ENCODE measurements at regions not wholly inside any gene's neighbourhood (a gene's known extent, or its start where the extent isn't known, plus 50 kb on each side); places are given as distances from the start of the nearest gene placed in this dataset.

GRCh38 chr6:117034971-117035370, 157.9 kb downstream of the RFX6 start:
- Histone ChIP-seq H3K27ac (ENCODE audit: poor library complexity, severe bottlenecking) (no peak overlapping the region), H3K4me1 (ENCODE audit: insufficient read depth, poor library complexity, severe bottlenecking) (no peaks in the 10 kb centered on the region), H3K36me3 (ENCODE audit: low read depth) (no peaks in the 10 kb centered on the region), H3K4me3 (ENCODE audit: severe bottlenecking) (no peak overlapping the region), H3K27me3 (ENCODE audit: insufficient read depth, poor library complexity, severe bottlenecking) (no peaks in the 10 kb centered on the region), H3K9me3 (ENCODE audit: severe bottlenecking) (no peaks in the 10 kb centered on the region)
- ATAC-seq (ENCODE audit: low read depth) (no peak), DNase-seq (ENCODE audit: low spot score) (no peak)
- TF ChIP-seq, protein P1, sequence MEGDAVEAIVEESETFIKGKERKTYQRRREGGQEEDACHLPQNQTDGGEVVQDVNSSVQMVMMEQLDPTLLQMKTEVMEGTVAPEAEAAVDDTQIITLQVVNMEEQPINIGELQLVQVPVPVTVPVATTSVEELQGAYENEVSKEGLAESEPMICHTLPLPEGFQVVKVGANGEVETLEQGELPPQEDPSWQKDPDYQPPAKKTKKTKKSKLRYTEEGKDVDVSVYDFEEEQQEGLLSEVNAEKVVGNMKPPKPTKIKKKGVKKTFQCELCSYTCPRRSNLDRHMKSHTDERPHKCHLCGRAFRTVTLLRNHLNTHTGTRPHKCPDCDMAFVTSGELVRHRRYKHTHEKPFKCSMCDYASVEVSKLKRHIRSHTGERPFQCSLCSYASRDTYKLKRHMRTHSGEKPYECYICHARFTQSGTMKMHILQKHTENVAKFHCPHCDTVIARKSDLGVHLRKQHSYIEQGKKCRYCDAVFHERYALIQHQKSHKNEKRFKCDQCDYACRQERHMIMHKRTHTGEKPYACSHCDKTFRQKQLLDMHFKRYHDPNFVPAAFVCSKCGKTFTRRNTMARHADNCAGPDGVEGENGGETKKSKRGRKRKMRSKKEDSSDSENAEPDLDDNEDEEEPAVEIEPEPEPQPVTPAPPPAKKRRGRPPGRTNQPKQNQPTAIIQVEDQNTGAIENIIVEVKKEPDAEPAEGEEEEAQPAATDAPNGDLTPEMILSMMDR (IDR thresholded peaks at IDR 0.05; ENCODE audit: poor library complexity, severe bottlenecking), result no peak

- DNase-seq (ENCODE audit: low spot score) (no peak), ATAC-seq (ENCODE audit: low read depth) (no peak)
- Histone ChIP-seq H3K4me3 (ENCODE audit: severe bottlenecking) (no peak overlapping the region), H3K36me3 (ENCODE audit: low read depth) (no peaks in the 10 kb centered on the region), H3K9me3 (ENCODE audit: severe bottlenecking) (no peaks in the 10 kb centered on the region), H3K4me1 (ENCODE audit: insufficient read depth, poor library complexity, severe bottlenecking) (no peaks in the 10 kb centered on the region), H3K27ac (ENCODE audit: poor library complexity, severe bottlenecking) (no peak overlapping the region), H3K27me3 (ENCODE audit: insufficient read depth, poor library complexity, severe bottlenecking) (no peaks in the 10 kb centered on the region)
- TF ChIP-seq, protein P1 (IDR thresholded peaks at IDR 0.05; ENCODE audit: poor library complexity, severe bottlenecking), result no peak
Measured at GRCh38 chr6:117050301-117050700, 173.3 kb downstream of the RFX6 start.

GRCh38 chr6:117072134-117072533, 193.2 kb upstream of the VGLL2 start:
- Histone ChIP-seq H3K9me3 (ENCODE audit: severe bottlenecking) (no peaks in the 10 kb centered on the region), H3K27ac (ENCODE audit: poor library complexity, severe bottlenecking) (no peak overlapping the region), H3K4me3 (ENCODE audit: severe bottlenecking) (no peak overlapping the region), H3K27me3 (ENCODE audit: insufficient read depth, poor library complexity, severe bottlenecking) (no peaks in the 10 kb centered on the region), H3K4me1 (ENCODE audit: insufficient read depth, poor library complexity, severe bottlenecking) (no peaks in the 10 kb centered on the region), H3K36me3 (ENCODE audit: low read depth) (no peaks in the 10 kb centered on the region)
- TF ChIP-seq, protein P1 (IDR thresholded peaks at IDR 0.05; ENCODE audit: poor library complexity, severe bottlenecking), result no peak
- DNase-seq (ENCODE audit: low spot score) (no peak), ATAC-seq (ENCODE audit: low read depth) (no peak)

DNA sequence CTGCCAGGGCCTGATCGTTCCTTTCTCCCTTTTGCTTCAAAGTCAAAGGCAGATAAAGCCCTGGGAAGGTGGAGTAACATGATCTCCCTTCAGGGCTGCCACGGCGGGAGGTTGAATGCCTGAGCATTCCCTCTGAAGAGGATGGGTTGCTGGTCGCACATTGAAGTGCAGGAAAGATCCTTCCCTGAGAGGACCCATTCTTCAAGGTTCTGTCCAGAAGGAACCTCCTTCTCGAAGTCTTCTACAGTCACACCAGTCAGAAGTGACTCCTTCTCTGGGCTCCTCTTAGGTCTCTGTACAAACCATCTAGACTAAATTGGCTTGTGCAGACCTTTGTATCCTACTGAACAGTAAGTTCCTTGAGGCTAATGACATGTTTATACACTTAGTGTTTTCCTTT, 192.6 kb upstream of the VGLL2 start:
- H3K27ac ChIP-seq (ENCODE audit: poor library complexity, severe bottlenecking), result no peak overlapping the region
- DNase-seq (ENCODE audit: low spot score), result peak; percentile 29
- H3K4me3 ChIP-seq (ENCODE audit: severe bottlenecking), result no peak overlapping the region
- H3K36me3 ChIP-seq (ENCODE audit: low read depth), result no peaks in the 10 kb centered on the region
- H3K27me3 ChIP-seq (ENCODE audit: insufficient read depth, poor library complexity, severe bottlenecking), result no peaks in the 10 kb centered on the region
- H3K9me3 ChIP-seq (ENCODE audit: severe bottlenecking), result no peaks in the 10 kb centered on the region
- no peaks in the 10 kb centered on the region for H3K4me1 ChIP-seq (ENCODE audit: insufficient read depth, poor library complexity, severe bottlenecking)
- no peak for ATAC-seq (ENCODE audit: low read depth)
- TF ChIP-seq, protein P1 (IDR thresholded peaks at IDR 0.05; ENCODE audit: poor library complexity, severe bottlenecking), result no peak

GRCh38 chr6:117074672-117075071, 190.7 kb upstream of the VGLL2 start:
- TF ChIP-seq, protein P1 (IDR thresholded peaks at IDR 0.05; ENCODE audit: poor library complexity, severe bottlenecking), result no peak
- Histone ChIP-seq H3K9me3 (ENCODE audit: severe bottlenecking) (no peaks in the 10 kb centered on the region), H3K4me3 (ENCODE audit: severe bottlenecking) (no peak overlapping the region), H3K4me1 (ENCODE audit: insufficient read depth, poor library complexity, severe bottlenecking) (no peaks in the 10 kb centered on the region), H3K36me3 (ENCODE audit: low read depth) (no peaks in the 10 kb centered on the region), H3K27me3 (ENCODE audit: insufficient read depth, poor library complexity, severe bottlenecking) (no peaks in the 10 kb centered on the region), H3K27ac (ENCODE audit: poor library complexity, severe bottlenecking) (no peak overlapping the region)
- DNase-seq (ENCODE audit: low spot score), result no peak
- ATAC-seq (ENCODE audit: low read depth), result no peak

Data from RWPE2 (cell line).